Caco-2 (cell line): ENCODE measurements at regions not wholly inside any gene's neighbourhood (a gene's known extent, or its start where the extent isn't known, plus 50 kb on each side); places are given as distances from the start of the nearest gene placed in this dataset.

Source experiments
- BruUV-seq: library from RNA; stranded (reverse); fragments of 400-500 nt; replicated peaks from 2 replicates; lab custom pipeline; 2021; lab: Mats Ljungman, UMichigan
- CTCF ChIA-PET: fragments of 300-600 bp; sonication (Branson Sonifier 250); formaldehyde crosslinking; loops from one replicate; lab custom pipeline; 2022; ENCODE audit warnings: antibody characterized with exemption; lab: Charles Lee
- POLR2A ChIA-PET: fragments of 300-600 bp; sonication (Branson Sonifier 250); formaldehyde crosslinking; loops from one replicate; lab custom pipeline; 2022; ENCODE audit warnings: antibody characterized with exemption; lab: Charles Lee
- DNase-seq, 2 experiments: peaks; one replicate each; pipeline versions ENCODE4 v3.0.0 to v3.0.0-alpha.2; 2020 to 2022
- H3K27me3 ChIP-seq: replicated peaks from 2 replicates; pipeline ENCODE4 v1.6.0; 2011; ENCODE audit warnings: low read length; ENCODE audit not compliant: control insufficient read depth, insufficient read depth
- H3K36me3 ChIP-seq: 2 replicates; pipeline ENCODE4 v1.5.1; 2011; ENCODE audit warnings: low read length; ENCODE audit not compliant: control insufficient read depth, insufficient read depth
- H3K4me1 ChIP-seq: fragments of 250-450 bp; sonication (Bioruptor Pico); 2 replicates; pipeline ENCODE4 v1.5.1; 2020; ENCODE audit warnings: mild to moderate bottlenecking
- H3K4me3 ChIP-seq: 2 replicates; pipeline ENCODE4 v1.5.1; 2011; ENCODE audit warnings: low read depth, mild to moderate bottlenecking, control low read depth, low read length
- H3K9me3 ChIP-seq: fragments of 250-450 bp; sonication (Bioruptor Pico); 2 replicates; pipeline ENCODE4 v1.5.1; 2020; ENCODE audit warnings: mild to moderate bottlenecking, moderate library complexity
- H3K27ac Mint-ChIP-seq: one replicate; pipeline ENCODE4 v1.8.0; 2022; ENCODE audit warnings: mixed read lengths; ENCODE audit not compliant: unreplicated experiment
- H3K27me3 Mint-ChIP-seq: one replicate; pipeline ENCODE4 v1.8.0; 2022; ENCODE audit warnings: mixed read lengths; ENCODE audit not compliant: insufficient read depth, unreplicated experiment
- H3K36me3 Mint-ChIP-seq: one replicate; pipeline ENCODE4 v1.8.0; 2022; ENCODE audit warnings: mild to moderate bottlenecking, mixed read lengths; ENCODE audit not compliant: insufficient read depth, unreplicated experiment
- H3K4me1 Mint-ChIP-seq: one replicate; pipeline ENCODE4 v1.8.0; 2022; ENCODE audit warnings: low read depth, mixed read lengths; ENCODE audit not compliant: unreplicated experiment
- H3K4me3 Mint-ChIP-seq: one replicate; pipeline ENCODE4 v1.8.0; 2022; ENCODE audit warnings: mild to moderate bottlenecking, moderate library complexity, mixed read lengths; ENCODE audit not compliant: unreplicated experiment
- H3K9me3 Mint-ChIP-seq: one replicate; pipeline ENCODE4 v1.8.0; 2022; ENCODE audit warnings: mixed read lengths; ENCODE audit not compliant: unreplicated experiment
- intact Hi-C: fragments of 100-400 bp; cut with micrococcal nuclease; formaldehyde crosslinking; loops from one replicate; pipeline ENCODE4 v1.10.0; 2022; ENCODE audit not compliant: unreplicated experiment
- TF ChIP-seq, protein P1 (sequence below), 2 experiments: fragments of 200-600 bp in 1 of 2; IDR thresholded peaks; 1 replicate in 1 of 2; 2 replicates in 1 of 2; pipeline versions ENCODE4 v1.5.1 to v1.8.0; 2011 to 2022; ENCODE audit warnings: antibody characterized with exemption in 1 of 2, control low read depth in 1 of 2, inconsistent platforms in 1 of 2, low read depth in 1 of 2, low read length in 1 of 2, mild to moderate bottlenecking in 1 of 2, moderate library complexity in 1 of 2; ENCODE audit not compliant: insufficient read depth in 1 of 2, severe bottlenecking in 1 of 2, unreplicated experiment in 1 of 2

GRCh38 chr4:17335371-17335770 is 176.5 kb downstream of the QDPR start:
- DNase-seq, result no peak
- H3K4me3 Mint-ChIP-seq, result no peak overlapping the region
- no peaks in the 10 kb centered on the region for H3K9me3 Mint-ChIP-seq
- no peaks in the 10 kb centered on the region for H3K9me3 ChIP-seq
- H3K4me3 ChIP-seq, result no peak overlapping the region
- no peaks in the 10 kb centered on the region for H3K4me1 Mint-ChIP-seq
- BruUV-seq, result no TSS peak
- intact Hi-C loops, result no loop called here
- H3K36me3 Mint-ChIP-seq, result no peaks in the 10 kb centered on the region
- H3K27ac Mint-ChIP-seq, result no peak overlapping the region
- H3K27me3 Mint-ChIP-seq, result peaks cover 12% of the 10 kb centered on the region
- no peaks in the 10 kb centered on the region for H3K4me1 ChIP-seq
- CTCF ChIA-PET, result no interaction called here
- no peaks in the 10 kb centered on the region for H3K36me3 ChIP-seq
- no peaks in the 10 kb centered on the region for H3K27me3 ChIP-seq
- POLR2A ChIA-PET, result no interaction called here
- TF ChIP-seq, protein P1, sequence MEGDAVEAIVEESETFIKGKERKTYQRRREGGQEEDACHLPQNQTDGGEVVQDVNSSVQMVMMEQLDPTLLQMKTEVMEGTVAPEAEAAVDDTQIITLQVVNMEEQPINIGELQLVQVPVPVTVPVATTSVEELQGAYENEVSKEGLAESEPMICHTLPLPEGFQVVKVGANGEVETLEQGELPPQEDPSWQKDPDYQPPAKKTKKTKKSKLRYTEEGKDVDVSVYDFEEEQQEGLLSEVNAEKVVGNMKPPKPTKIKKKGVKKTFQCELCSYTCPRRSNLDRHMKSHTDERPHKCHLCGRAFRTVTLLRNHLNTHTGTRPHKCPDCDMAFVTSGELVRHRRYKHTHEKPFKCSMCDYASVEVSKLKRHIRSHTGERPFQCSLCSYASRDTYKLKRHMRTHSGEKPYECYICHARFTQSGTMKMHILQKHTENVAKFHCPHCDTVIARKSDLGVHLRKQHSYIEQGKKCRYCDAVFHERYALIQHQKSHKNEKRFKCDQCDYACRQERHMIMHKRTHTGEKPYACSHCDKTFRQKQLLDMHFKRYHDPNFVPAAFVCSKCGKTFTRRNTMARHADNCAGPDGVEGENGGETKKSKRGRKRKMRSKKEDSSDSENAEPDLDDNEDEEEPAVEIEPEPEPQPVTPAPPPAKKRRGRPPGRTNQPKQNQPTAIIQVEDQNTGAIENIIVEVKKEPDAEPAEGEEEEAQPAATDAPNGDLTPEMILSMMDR (IDR thresholded peaks at IDR 0.05; ENCODE audit: insufficient read depth in 1 of 2, low read depth in 1 of 2, low read length in 1 of 2, severe bottlenecking in 1 of 2, unreplicated experiment in 1 of 2), result no peak

DNA sequence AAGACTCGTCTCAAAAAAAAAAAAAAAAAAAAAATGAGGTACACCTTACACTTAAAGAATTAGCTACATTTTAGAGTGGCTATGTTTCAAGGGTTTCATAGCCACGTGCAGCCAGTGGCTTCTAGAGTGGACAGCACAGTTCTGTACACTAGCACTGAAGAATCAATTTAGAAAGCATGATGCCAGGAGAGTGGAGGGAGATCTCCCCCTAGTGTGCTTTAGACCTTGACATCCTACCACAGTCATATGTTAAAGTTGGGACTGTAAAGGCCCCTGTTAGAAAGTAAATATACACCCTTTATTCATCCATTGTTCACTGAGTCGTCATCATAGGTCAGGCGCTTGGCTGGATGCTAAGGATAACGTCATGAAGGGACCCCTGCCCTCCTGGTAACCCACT is 179.4 kb downstream of the QDPR start:
- CTCF ChIA-PET, result no interaction called here
- intact Hi-C loops, result no loop called here
- no peaks in the 10 kb centered on the region for H3K9me3 ChIP-seq
- no TSS peak for BruUV-seq
- POLR2A ChIA-PET, result no interaction called here
- H3K27me3 ChIP-seq, result no peaks in the 10 kb centered on the region
- no peaks in the 10 kb centered on the region for H3K36me3 ChIP-seq
- Mint-ChIP-seq H3K27ac (no peak overlapping the region), H3K27me3 (peaks cover 14% of the 10 kb centered on the region), H3K4me1 (no peaks in the 10 kb centered on the region), H3K36me3 (no peaks in the 10 kb centered on the region), H3K4me3 (no peak overlapping the region), H3K9me3 (no peaks in the 10 kb centered on the region)
- no peak overlapping the region for H3K4me3 ChIP-seq
- TF ChIP-seq, protein P1 (IDR thresholded peaks at IDR 0.05; ENCODE audit: insufficient read depth in 1 of 2, low read depth in 1 of 2, low read length in 1 of 2, severe bottlenecking in 1 of 2, unreplicated experiment in 1 of 2), result no peak
- DNase-seq, result no peak
- no peaks in the 10 kb centered on the region for H3K4me1 ChIP-seq

DNA sequence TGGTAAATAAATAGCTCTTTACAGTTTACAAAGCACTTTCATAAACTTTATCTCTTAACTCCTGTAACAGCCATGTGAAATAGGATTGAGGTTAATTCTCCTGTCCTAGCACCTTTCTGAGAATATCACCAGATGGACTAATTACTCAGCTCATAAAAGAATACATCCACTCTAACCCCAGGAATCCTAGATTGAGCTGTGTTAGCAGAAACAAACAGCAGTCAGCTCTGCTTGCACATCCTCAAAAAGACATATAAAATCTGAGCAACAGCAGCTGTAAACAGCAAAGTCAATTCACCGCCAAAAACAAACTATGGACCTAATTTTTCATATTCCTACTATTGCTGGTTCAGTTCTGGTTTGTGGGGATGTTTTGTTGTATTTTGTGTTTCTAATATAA is 182.8 kb downstream of the QDPR start:
- no TSS peak for BruUV-seq
- H3K36me3 Mint-ChIP-seq, result no peaks in the 10 kb centered on the region
- Histone ChIP-seq H3K9me3 (no peaks in the 10 kb centered on the region), H3K36me3 (no peaks in the 10 kb centered on the region), H3K4me3 (no peak overlapping the region), H3K4me1 (no peaks in the 10 kb centered on the region), H3K27me3 (no peaks in the 10 kb centered on the region)
- TF ChIP-seq, protein P1 (IDR thresholded peaks at IDR 0.05; ENCODE audit: insufficient read depth in 1 of 2, low read depth in 1 of 2, low read length in 1 of 2, severe bottlenecking in 1 of 2, unreplicated experiment in 1 of 2), result no peak
- intact Hi-C loops, result loop anchor here (10.0 kb wide), 2 partner anchors 154 to 564 kb away; no protein-coding TSS in a partner anchor
- ChIA-PET POLR2A (no interaction called here), CTCF (interaction anchor here (0.5 kb wide), 1 partner anchor 158 kb away, joined by 4 read pairs; no protein-coding TSS in a partner anchor)
- H3K4me1 Mint-ChIP-seq, result no peaks in the 10 kb centered on the region
- H3K27ac Mint-ChIP-seq, result no peak overlapping the region
- no peak for DNase-seq
- peaks cover 4% of the 10 kb centered on the region for H3K27me3 Mint-ChIP-seq
- no peak overlapping the region for H3K4me3 Mint-ChIP-seq
- H3K9me3 Mint-ChIP-seq, result no peaks in the 10 kb centered on the region
